ENCODE measurements at regions not wholly inside any gene's neighbourhood (a gene's known extent, or its start where the extent isn't known, plus 50 kb on each side); places are given as distances from the start of the nearest gene placed in this dataset.

GRCh38 chr12:91316161-91316906 is 133.7 kb upstream of the DCN start:
- DNase-seq (ENCODE audit: low read depth in 2 of 2) = no peak

DNA sequence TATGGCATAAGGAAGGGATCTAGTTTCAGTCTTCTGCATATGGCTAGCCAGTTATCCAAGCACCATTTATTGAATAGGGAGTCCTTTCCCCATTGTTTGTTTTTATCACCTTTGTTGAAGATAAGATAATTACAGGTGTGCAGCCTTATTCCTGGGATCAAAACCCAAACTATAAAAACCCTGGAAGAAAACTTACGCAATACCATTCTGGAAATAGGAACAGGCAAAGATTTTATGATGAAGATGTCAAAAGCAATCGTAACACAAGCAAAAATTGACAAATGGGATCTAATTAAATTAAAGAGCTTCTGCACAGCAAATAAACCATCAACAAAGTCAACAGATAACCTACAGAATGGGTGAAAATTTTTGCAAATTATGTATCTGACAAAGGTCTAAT is 128.5 kb upstream of the DCN start:
- DNase-seq (ENCODE audit: low read depth in 2 of 2) = no peak

GRCh38 chr12:91309450-91309849 is 126.8 kb upstream of the DCN start:
- DNase-seq (ENCODE audit: low read depth in 2 of 2) = no peak

DNA sequence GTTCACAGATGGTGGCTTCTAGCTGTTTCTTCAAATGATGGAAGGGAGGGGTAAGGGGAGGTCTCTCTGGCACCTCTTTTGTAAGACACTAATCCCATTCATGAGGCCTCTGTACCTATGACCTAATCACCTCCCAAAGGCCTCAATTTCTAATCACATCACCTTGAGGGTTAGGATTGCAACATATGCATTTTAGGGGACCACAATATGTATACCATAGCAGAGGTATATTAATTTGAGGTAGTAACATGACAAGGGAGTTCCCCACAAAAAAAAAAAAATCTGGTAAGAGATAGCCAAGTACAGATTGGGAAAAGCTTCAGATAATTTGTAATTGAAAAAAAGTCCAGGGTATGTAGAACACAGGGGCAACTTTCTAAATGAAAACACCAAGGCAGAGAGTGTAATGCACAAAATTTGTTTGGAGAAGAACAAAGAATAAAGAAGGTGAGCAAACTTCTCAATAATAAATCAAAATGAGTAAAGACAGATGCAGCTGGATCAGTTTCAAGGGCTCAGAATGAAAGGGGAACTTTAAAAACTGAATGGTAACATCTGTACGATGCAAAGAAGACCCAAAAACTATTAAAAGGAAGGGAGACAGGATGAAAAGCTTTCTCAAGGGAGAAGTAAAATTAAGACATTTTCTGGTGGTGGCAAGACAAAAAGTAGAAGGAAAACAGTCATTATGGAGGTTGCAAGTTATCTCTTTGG is 125.5 kb upstream of the DCN start:
- DNase-seq (ENCODE audit: low read depth in 2 of 2) = no peak

GRCh38 chr12:91290354-91290753 is 107.7 kb upstream of the DCN start:
- DNase-seq (ENCODE audit: low read depth in 2 of 2) = no peak

DNA sequence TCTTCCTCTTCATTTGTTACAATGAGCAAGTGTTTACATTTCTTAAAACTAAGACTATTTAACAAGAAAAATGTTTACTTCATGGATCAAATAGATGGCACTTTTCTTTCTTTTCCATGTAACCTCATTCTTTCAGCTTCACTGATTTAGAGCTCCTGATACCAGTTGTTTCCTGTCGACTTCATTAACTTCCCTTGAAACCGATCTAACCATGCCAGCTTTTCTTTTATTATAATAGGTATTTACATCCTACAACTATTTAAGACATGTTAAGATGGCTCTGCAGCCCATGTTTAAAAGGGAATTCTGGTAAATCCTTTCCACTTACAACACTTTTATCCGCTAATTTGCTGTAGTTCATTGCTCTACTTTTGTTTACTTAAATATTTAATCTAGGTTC is 107.3 kb upstream of the DCN start:
- DNase-seq (ENCODE audit: low read depth in 2 of 2) = no peak

- no peak for DNase-seq (ENCODE audit: low read depth in 2 of 2)
Observed at GRCh38 chr12:91289072-91289471, 106.5 kb upstream of the DCN start.

- no peak for DNase-seq (ENCODE audit: low read depth in 2 of 2)
Observed at GRCh38 chr12:91287753-91288152, 105.1 kb upstream of the DCN start.

DNA sequence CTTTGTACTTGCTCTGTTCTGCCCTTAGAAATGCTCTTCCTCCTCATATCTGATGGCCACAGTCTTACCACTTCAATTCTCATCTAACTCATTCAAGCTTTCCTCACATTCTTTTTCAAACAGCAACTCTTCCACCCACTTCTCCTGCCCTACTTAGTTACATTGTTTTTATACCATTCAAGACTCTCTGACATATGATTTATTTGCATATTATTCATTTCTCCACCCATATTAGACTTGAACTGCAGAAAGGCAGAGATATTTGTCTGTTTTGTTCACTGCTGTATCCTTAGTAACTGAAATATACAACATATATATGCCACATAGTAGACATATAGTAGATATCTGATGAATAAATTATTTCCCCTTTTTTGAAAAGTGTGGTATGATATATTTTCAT is 95.5 kb upstream of the DCN start:
- no peak for DNase-seq (ENCODE audit: low read depth in 2 of 2)

- no peak for DNase-seq (ENCODE audit: low read depth in 2 of 2)
Observed at GRCh38 chr12:91276509-91276908, 93.9 kb upstream of the DCN start.

DNA sequence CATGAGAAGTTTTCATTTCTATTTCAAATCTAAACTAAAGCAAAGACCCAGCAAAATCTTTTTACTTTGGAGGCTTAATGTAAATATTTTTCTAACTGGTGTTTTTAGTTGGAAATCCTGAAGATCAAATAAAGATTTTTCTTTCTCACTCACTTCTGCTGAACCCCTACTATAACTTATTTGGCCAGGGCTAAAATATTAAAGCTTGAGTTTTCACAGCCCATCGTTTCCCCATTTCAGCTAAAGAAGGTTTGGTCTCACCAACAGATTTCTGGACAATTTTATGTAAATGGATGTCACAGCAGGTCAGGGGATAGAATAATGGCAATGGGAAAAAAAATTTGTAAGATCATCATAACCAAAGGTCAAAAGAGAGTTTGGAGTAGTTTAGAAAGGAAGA is 92.7 kb upstream of the DCN start:
- no peak for DNase-seq (ENCODE audit: low read depth in 2 of 2)

DNA sequence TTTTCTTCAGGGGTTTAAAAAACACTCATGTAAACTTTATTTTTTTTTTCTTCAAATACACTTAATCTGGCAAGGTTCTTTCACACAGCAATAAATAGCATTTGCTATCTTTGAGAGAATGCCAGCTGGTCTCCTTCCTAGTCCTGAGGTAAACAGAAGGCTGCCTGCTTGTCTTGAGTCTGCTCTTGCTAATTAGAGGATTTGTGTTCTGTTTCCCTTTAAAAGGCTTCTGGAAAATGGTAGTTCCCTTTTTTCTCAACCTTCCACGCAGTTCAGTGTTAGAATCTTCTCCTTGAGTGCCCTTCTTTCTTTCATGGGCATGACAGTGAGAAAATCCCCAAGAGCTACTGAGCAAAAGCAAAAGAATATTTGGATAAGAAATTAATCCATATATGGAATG is 92.3 kb upstream of the DCN start:
- no peak for DNase-seq (ENCODE audit: low read depth in 2 of 2)

DNA sequence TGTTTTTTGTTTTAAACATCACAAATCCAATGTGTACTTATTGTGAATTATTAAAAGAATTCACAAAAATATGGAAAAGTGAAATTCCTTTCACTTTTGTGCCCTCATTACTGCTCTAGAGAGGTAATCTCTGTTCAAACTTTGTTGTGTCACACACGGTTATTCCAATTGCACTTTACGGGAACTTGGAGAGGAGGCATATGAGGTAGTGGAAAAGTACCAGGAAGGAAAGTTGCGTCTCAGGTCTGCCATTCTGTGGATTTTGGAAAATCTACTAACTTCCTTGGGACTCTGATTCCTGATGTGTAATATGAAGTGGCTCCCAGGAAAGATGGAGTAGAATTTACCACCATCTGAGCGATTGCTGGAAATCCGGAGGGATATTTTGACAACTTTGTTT is 90.9 kb upstream of the DCN start:
- no peak for DNase-seq (ENCODE audit: low read depth in 2 of 2)

- DNase-seq (ENCODE audit: low read depth in 2 of 2) = no peak
Observed at GRCh38 chr12:91272461-91273063, 89.9 kb upstream of the DCN start.

- DNase-seq (ENCODE audit: low read depth in 2 of 2) = no peak
Observed at GRCh38 chr12:91271185-91271584, 88.6 kb upstream of the DCN start.

- no peak for DNase-seq (ENCODE audit: low read depth in 2 of 2)
Observed at GRCh38 chr12:91267039-91267438, 84.4 kb upstream of the DCN start.

DNA sequence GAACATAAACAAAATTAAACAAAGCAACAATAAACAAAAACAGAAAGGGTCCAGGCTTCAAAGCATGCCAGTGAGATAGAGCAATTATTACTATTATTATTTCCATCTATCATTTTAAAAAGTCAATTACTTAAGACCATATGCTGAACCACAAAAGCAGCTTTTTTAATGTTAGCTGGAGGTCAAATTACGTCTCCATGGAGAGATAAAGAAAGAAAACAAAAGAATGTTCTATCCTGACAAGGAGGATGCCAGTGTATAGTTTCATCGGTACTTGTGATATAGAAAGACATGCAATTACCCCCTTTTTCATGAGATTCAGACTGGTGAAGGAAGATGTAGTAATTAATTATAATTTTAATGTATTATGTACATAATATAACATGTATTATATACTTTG is 81.6 kb upstream of the DCN start:
- no peak for DNase-seq (ENCODE audit: low read depth in 2 of 2)

- DNase-seq (ENCODE audit: low read depth in 2 of 2) = no peak
Observed at GRCh38 chr12:91261820-91262676, 79.4 kb upstream of the DCN start.

DNA sequence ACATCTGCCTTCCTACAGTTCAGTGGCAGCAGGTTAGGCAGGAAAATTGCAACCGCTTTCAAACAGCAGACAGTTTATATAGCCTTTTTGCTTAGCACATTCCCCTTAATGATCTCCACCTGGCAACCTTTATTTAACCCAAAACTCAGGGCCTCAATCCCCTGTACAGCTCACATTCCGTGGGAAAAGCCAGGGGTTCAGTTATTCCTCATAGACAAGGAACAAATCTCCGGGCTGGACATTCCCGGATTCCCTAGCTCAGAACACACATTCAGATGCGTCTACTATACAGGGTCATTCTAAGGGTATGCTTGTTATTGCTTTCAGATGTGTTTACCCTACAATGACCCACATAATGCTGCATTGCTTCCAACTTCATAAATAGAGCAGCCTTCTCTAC is 73.8 kb upstream of the DCN start:
- no peak for DNase-seq (ENCODE audit: low read depth in 2 of 2)

DNA sequence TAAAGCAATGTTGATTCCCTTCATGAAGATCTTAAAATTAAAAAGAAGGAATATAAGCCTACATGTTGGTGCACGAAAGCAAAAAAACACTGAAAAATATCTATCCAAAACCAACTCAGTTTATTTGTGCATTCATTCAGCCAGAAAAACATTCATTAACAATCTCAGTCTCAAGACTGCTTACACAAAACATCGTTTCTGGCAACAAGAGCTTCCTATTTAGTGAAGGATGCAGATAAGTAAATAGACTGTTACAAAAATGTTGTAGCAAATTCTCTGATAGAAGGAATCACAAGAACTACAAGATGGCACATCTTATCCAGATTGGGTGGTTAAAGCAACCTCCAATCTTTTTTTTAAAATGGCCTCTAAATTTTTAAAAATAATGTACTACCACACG is 69.7 kb upstream of the DCN start:
- DNase-seq (ENCODE audit: low read depth in 2 of 2) = no peak

DNA sequence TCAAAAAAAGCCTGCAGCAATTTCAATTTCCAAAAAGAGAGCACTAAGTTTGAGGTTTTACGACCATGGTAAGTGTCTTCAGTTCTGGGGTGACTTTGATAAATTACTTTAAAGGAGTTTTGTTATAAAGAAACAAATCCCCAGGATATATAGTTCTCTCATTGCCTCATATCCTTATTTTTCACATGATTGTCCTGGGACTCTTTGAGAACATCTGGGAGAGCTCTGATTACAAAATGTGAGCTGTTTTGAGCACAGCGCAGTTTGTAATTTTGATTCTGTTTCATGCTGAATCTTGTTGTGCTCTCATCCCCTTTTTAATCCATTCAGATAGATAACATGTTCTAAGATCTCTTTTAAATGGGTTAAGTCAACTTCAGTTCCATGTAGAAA is 67.7 kb upstream of the DCN start:
- DNase-seq (ENCODE audit: low read depth in 2 of 2) = no peak

- DNase-seq (ENCODE audit: low read depth in 2 of 2) = no peak
Observed at GRCh38 chr12:91249518-91250272, 67.1 kb upstream of the DCN start.

Measured in stimulated activated CD8-positive, alpha-beta memory T cell treated with anti-CD3 and anti-CD28 coated beads, Interleukin-2, amount 100 ng/mL, for 48 hours (primary cell).